UCSD-AML1 (cell line): ENCODE measurements at regions not wholly inside any gene's neighbourhood (a gene's known extent, or its start where the extent isn't known, plus 50 kb on each side); places are given as distances from the start of the nearest gene placed in this dataset.
"Not testable (repeated sequence)": the region's sequence is repeated elsewhere in the genome, so short reads cannot be mapped to it uniquely, and the experiment has no call there.

Source experiments
- DNase-seq: peaks from one replicate; lab custom pipeline; 2025; ENCODE audit not compliant: unreplicated experiment; lab: John Stamatoyannopoulos, UW

DNA sequence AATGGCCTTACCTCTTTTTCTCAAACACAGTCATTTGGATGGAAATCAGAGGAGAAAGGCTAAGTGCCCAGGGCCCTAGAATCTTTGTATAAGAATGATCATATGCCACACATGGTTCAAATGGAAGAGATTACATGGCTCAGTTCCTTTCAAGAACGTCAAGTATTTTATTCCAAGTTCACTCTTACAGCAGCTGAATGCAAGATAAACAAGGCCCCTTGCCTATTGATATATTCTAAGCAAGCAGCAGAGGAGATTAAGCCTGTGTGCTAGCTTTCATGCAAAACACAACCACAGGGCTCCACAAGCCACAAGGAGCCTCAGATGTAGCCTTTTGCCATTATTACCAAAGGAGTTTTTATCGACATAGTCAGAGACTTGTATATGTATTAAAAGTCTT, 55.3 kb upstream of the SLCO6A1 start:
- DNase-seq: no peak

DNA sequence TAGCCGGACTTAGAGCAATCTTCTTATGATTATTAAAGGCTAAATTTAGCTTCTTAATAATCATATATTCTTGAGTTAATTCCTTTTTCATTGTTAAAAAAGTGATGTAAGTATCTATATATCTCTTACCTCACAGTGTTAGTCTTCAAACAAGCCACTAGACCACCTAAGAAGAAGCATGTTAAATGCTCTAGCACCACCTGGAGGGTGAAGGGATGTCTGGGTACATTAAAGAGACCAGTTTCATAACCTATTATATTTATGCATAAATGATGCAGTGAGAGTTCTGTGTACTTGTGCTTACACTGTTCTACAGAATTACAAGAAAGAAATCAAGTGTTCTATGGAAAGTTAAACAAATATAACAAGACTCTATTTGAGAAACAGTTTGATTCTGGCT, 55.9 kb upstream of the SLCO6A1 start:
- DNase-seq: no peak

DNA sequence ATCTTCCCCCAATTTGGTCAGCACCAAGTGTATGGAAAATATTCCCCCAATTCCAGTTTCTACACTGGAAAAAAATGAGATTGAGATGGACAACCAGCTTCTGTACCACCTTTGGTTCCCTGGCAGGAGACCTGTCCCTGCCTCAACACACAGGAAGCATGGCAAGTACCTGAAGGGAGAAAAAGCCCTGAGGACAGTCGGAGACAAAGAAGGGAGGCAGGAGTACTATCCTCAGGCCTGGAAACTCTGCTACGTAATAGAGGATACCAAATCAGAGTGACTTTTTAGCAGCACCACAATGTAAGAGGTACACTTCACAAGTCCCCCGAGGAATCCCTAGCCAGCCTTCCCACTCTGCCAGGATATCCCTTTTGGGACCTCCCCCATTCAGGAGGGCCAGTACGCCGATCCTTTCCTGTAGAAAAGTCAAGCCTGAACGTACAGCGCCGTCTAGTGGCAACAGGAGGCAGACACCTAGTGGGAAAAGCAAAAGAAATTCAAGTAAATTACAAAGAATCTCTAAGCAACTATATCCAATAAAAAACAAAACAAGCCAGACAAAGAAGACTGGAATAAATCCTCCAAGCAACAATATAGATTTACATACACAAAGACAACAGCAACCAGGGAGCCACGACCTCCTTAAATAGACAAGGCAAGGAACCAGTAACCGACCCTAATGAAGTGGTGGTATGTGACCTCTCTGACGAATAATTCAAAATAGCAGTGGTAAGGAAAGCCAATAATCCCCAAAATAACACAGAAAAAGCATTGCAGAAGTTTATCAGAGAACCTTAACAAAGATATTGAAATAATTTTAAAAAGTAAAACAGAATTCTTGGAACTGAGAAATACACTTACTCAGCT, 63.3 kb upstream of the SLCO6A1 start:
- peak; percentile 13 for DNase-seq

DNA sequence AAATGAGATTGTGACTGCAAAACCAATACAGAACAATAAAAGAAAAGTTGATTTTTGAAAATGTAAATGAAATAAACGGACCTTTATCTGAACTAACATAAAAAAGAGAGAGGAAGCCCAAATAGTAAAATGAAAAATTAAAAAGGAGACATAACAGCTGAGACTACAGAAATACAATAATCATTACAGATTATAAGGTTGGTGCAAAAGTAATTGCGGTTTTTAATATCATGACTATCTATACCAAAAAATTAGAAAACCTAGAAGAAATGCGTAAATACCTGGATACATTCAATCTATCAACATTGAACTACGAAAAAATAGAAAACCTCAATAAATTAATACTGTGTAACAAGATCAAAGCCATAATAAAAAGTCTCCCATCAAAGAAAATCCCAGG, 71.9 kb upstream of the SLCO6A1 start:
- DNase-seq: no peak

GRCh38 chr5:102578362-102578761, 79.6 kb upstream of the SLCO6A1 start:
- DNase-seq: no peak

- no peak for DNase-seq
These were observed 80.6 kb upstream of the SLCO6A1 start for GRCh38 chr5:102579379-102579778.

- no peak for DNase-seq
These were observed 82.2 kb upstream of the SLCO6A1 start for GRCh38 chr5:102581011-102581410.

DNA sequence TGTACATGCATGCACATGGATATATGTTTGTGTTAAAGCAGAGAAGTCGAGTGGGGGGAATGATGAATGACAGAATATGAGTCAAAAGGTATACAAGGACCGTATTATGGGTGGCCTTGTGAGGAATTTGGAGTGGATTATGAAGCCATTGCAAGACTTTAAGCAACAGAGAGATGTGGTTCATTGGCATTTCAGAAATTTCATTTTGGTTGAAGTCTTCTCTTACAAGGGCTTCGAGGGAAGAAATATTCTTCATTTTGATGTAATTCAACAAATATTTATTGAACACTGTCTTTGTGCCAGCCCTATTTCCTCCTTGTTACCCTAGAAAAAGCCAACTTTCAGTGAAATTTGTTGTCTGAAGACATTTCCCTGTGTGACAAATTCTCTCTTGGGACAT, 83.9 kb upstream of the SLCO6A1 start:
- DNase-seq: no peak

DNA sequence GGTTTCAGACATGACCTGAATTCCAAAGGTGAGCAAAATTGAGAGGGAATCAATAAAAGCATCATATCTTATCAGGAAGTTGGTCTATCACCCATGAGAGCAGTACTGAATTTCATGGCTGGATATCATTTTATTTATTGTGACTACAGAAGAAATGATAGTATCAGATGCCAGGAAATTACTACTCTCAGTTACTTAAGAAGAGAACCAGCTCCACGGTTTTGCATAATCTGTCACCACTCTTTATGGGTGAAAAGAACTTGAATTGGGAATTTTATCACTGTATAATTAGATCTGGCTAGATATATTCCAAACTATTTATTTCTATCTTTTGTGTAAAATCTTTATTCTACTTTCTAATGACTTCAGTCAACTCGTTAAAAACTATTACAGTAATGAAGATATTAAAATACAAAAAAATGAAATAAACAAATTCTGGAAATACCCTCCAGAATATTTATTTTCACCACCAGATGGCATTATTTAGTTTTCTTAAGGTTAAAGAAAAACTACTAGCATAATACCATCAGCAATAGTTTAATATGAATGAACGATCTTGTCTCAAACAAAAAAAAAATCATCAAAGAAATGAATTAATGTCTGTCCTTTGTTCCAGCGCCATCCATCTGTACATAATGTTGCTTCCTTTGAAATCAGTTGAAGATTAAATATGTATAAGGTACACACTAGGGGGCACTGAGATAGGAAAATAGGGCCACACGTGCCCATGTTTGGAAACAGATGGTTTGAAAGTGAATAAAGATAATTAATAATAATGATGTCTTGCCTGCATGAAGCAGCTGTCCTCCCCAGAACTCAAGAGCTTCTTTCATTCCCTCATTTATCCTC, 84.7 kb upstream of the SLCO6A1 start:
- no peak for DNase-seq

DNA sequence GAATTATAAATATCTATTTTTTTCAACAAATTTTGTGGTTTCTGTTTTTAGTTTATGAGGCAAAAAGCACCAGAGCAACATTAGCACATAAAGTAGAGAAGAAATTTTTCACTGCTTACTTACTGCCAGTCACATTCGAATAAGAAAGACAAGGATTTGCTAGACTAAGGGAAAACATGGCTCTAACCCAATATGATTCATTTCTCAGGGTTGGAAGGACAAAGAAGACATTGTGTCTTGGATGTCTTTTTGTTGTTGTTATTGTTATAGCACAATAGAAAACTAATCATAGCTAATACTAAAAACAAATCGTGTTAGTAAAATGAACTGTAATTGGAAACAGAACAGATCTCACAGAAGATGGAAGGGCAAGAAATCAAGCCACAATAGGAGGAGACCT, 90.9 kb upstream of the SLCO6A1 start:
- DNase-seq: no peak

- DNase-seq: no peak
These were observed 91.7 kb upstream of the SLCO6A1 start for GRCh38 chr5:102590467-102590866.

GRCh38 chr5:102591650-102592049, 92.8 kb upstream of the SLCO6A1 start:
- DNase-seq: no peak

DNA sequence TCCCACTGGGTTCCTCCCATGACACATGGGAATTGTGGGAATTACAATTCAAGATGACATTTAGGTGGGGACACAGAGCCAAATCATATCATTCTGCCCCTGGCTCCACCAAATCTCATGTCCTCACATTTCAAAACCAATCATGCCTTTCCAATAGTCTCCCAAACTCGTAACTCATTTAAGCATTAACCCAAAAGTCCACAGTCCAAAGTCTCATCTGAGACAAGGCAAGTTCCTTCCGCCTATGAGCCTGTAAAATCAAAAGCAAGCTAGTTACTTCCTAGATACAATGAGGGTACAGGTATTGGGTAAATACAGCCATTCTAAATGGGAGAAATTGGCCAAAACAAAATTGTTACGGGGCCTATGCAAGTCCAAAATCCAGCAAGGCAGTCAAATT, 93.8 kb upstream of the SLCO6A1 start:
- not testable (repeated sequence) for DNase-seq

- no peak for DNase-seq
These were observed 95.4 kb upstream of the SLCO6A1 start for GRCh38 chr5:102594192-102594591.

- no peak for DNase-seq
These were observed 96.5 kb upstream of the SLCO6A1 start for GRCh38 chr5:102595332-102595731.

GRCh38 chr5:102596113-102596512, 97.3 kb upstream of the SLCO6A1 start:
- DNase-seq: no peak

DNA sequence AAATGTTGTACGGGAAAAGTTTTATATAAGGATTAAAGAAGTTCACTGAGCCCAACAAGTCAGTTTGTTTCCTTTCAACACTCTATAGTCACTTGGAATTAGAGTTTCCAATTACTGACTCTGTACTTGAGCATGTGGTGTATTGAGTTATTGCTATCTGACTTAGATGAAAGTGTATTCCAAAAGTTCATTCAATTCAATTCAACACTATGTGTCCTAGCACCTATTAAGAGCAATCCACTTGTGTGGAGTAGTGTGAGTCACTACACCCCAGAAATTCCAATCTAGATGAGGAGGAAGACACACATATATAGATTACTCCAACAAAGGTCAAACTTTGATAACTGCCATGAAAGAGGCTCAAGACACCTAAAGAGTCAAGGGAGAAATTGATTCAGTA, 98.2 kb upstream of the SLCO6A1 start:
- no peak for DNase-seq

- no peak for DNase-seq
These were observed 100.5 kb upstream of the SLCO6A1 start for GRCh38 chr5:102599289-102599688.

DNA sequence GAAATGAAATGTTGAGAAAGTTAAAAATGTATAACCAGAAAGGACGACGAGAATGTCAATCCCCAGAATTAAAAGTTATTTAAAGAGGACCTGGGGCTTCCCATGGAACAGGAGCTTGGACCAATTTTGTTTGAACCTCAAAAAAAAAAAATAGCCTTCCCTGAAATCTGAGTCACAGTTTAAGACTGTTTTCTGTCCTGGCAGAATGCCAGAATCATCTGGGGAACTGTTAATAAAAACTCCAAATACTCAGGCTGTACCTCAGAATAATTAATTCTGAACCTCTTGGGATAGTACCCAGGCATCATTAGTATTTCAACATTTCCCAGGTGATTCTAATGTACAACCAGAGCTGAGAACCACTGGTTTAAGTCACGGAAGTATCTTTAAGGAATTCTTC, 102.2 kb upstream of the SLCO6A1 start:
- DNase-seq: no peak

GRCh38 chr5:102603670-102604069, 104.9 kb upstream of the SLCO6A1 start:
- DNase-seq: no peak

DNA sequence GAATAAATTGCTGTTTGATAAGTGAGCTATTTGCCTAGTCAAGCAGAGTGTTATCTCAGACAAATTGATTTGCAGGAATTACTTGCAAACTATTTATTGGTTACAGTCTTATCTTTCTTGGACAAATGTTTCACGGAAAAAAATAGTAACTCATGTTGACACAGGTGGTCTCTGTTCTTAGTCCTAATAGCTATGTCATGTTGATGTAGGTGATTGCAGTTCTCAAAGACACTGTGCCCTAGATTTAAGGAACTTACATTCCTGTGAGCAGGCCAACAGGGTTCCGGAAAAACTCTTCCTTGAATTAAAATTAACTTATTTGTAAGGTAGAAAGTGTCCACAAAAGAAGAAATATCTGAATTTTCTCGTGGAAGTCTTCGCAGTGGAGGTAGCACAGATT, 109.6 kb upstream of the SLCO6A1 start:
- no peak for DNase-seq

- no peak for DNase-seq
These were observed 112.5 kb upstream of the SLCO6A1 start for GRCh38 chr5:102611312-102611711.
